ENCODE measurements at regions not wholly inside any gene's neighbourhood (a gene's known extent, or its start where the extent isn't known, plus 50 kb on each side); places are given as distances from the start of the nearest gene placed in this dataset.

- DNase-seq (ENCODE audit: low read depth, low spot score) = peak; percentile 44
Observed at GRCh38 chr15:62940755-62941361, 101.7 kb upstream of the TPM1 start.

GRCh38 chr15:62941699-62942098 lies 100.8 kb upstream of the TPM1 start:
- no peak for DNase-seq (ENCODE audit: low read depth, low spot score)

DNA sequence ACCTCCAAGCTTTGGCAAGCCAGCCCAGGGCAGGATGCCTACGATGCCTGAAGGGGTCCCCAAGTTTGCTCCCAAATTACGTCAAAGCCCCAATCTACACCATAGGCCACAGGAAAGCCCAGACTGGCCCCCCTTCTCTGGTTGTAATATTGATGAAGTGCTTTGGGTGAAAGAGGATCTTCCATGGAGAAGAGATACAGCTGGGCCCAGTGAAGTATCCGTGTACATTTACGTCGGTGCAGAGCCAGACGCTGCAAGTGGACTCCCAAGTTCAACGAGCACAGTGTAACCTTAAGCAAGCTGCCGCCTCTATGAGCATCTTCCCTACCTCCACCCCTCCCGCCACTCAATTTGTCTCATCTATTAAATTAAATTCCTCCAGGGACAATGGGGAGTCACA lies 100.1 kb upstream of the TPM1 start:
- no peak for DNase-seq (ENCODE audit: low read depth, low spot score)

GRCh38 chr15:62945063-62945462 lies 97.5 kb upstream of the TPM1 start:
- DNase-seq (ENCODE audit: low read depth, low spot score) = no peak

- no peak for DNase-seq (ENCODE audit: low read depth, low spot score)
Observed at GRCh38 chr15:62945760-62946159, 96.8 kb upstream of the TPM1 start.

DNA sequence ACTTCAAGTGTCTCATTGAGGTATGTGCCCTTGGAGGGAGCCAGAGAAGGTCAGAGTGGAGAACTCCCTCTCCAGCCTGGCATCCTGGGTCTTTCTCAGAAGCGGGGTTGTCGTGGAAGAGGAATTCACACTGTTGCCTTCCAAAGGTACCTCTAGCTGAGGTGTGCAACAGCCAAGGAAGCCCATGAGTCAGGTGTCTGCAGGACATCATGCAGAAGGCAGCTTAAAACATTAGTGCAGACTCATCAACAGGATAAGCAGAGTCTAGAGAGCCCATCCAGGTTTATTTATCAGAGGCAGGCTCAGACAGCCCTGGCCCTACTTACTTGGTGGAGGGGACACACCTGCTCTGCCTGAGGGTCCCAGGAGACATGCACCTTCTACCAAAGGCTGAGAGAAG lies 95.6 kb upstream of the TPM1 start:
- DNase-seq (ENCODE audit: low read depth, low spot score) = no peak

- DNase-seq (ENCODE audit: low read depth, low spot score) = no peak
Observed at GRCh38 chr15:62950462-62950931, 92.0 kb upstream of the TPM1 start.

GRCh38 chr15:62951481-62951880 lies 91.1 kb upstream of the TPM1 start:
- no peak for DNase-seq (ENCODE audit: low read depth, low spot score)

- DNase-seq (ENCODE audit: low read depth, low spot score) = peak; percentile 82
Observed at GRCh38 chr15:62953021-62953420, 89.5 kb upstream of the TPM1 start.

GRCh38 chr15:62953496-62954045 lies 89.0 kb upstream of the TPM1 start:
- no peak for DNase-seq (ENCODE audit: low read depth, low spot score)

- no peak for DNase-seq (ENCODE audit: low read depth, low spot score)
Observed at GRCh38 chr15:62957130-62957529, 85.4 kb upstream of the TPM1 start.

DNA sequence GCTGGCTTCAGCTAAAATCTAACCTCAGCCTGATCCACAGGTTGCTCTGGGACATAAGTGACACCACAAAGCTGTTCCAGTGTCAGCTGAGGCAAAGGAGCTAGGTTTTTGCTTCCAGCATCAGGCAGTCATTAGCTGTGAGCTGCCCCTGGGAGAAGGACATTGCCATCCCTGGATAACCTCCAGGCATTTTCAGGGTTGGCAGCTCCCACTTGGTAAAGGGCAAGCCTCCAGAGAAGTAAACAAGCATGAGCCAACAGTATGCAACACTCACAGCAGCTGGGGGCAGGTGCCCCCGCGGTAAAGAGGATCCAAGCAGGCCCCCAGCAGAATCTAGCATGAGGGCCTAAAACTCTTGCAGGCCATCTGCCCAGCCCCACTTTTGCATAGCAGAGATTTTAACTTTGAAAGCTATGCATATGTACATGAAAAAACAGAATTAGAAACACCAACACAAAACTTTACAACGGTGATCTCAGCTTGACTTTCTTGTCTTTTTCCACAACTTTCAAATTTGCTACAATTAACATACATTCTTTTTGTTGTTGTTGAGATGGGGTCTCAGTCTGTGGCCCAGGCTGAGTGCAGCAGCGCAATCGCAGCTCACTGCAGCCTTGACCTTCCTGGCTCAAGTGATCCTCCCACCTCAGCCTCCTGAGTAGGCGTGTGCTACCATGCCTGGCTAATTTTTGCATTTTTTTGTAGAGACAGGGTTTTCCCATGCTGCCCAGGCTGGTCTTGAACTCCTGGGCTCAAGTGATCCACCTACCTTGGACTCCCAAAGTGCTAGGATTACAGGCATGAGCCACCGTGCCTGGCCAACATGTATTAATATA lies 83.8 kb upstream of the TPM1 start:
- DNase-seq (ENCODE audit: low read depth, low spot score) = no peak

DNA sequence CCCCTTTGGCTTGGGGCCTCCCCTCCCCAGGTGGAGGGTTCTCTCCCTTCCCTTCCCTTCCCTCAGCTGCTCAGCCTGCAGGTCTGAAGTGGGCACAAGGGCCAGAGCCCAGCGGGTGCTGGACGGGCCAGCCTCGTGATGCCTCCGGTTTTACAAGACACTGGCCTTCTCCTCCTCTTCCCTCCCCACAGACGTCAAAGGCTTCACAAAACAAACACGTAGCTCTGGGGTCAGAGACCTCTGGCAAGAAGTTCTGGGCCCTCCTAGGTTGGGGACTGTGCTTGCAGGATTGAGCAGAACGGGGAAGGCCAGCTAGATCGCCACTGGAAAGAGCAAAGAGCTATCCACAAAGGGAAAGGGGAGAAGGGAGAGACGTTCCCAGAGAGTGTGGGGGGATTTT lies 81.4 kb upstream of the TPM1 start:
- DNase-seq (ENCODE audit: low read depth, low spot score) = no peak

DNA sequence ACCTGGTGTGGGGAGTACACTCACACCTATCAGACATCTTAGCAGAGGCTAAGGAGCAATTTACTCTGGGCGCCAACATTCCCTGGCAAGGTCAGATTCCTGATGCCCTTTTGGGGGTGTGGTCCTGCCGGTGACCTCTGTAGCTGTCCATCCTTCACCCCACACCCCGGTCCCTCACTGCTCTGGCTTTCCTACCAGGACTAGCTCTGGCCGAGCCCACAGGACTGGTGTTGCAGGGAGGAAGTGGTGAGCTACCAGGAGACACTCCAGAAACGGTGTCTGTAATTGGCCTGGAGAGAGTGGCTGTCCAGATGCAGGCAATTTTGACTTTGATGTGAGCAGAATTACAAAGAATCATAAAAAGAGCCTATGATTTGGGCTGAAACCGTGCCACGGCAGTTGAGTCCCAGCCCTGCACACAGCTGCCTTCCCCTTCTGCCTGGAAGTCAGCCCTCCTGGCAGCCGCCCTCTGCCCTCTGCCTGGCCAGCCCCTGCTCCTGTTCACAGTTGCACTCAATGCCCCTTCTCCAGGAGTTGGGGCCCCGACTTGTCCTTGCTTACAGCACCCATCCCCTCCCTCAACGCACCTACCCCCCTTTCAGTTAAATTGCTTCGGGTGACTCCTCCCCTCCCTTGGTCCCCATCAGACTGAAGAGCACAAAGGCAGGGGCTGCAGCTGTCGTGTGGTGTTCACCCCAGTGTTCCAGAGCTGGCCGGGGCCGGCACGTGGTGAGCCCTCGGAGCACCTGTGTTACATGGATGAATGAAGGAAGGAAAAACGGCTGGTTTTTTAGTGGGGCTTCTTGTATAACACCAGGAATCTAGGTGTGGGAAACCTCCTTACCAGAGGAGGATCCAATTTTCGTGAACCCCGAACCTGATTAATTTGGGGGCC lies 80.2 kb upstream of the TPM1 start:
- no peak for DNase-seq (ENCODE audit: low read depth, low spot score)

DNA sequence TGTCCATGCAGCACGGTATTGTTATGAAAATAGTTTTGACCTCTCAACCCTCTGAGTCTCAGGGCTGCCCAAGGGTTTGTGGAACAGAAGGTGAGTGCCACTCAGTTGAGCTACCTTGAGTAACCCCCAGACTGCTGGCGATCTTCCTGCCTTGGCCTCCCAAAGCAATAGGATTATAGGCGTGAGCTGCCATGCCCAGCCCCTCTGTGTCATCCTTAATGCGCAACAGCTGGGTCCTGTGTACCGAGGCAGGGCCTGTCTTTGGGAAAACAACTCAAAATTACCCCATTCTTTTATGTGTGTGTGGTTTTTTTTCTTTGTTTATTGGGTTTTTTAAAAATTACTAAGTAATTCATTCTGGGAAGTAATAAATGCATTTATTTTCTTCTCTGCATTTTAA lies 78.3 kb upstream of the TPM1 start:
- DNase-seq (ENCODE audit: low read depth, low spot score) = no peak

- no peak for DNase-seq (ENCODE audit: low read depth, low spot score)
Observed at GRCh38 chr15:62966294-62967078, 76.1 kb upstream of the TPM1 start.

GRCh38 chr15:62968699-62969098 lies 73.8 kb upstream of the TPM1 start:
- DNase-seq (ENCODE audit: low read depth, low spot score) = no peak

DNA sequence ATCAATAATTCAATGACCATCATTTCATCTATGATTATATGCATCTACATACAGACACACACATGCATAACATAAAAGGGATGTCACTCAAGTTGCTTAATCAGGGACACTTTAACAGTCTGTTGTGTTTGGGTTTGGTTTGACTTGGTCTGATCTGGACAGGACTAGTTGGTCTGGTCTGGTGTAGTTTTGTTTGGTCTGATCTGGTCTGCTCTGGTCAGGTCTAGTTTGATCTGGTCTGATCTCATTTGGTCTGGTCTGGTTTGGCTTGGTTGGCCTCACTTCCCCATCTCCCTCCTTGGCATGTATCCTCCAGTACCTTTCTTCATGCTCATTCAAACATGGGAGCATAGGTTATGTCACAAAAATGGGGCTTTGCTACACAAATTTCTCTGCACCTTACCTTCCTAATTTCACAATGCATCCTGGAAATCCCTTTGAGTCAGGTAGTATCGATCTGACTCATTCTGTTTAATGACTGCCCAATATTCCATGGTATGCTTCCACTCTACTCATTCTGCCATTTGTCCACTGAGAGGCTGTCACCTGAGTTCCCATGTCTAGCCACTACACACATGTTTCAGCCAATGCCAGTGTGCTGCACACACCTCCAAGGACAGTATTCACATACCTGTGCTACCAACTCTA lies 73.0 kb upstream of the TPM1 start:
- peak; percentile 62 for DNase-seq (ENCODE audit: low read depth, low spot score)

- DNase-seq (ENCODE audit: low read depth, low spot score) = no peak
Observed at GRCh38 chr15:62972814-62973213, 69.7 kb upstream of the TPM1 start.

- DNase-seq (ENCODE audit: low read depth, low spot score) = peak; percentile 69
Observed at GRCh38 chr15:62975515-62975914, 67.0 kb upstream of the TPM1 start.
